GM19438 (cell line): ENCODE measurements at regions not wholly inside any gene's neighbourhood (a gene's known extent, or its start where the extent isn't known, plus 50 kb on each side); places are given as distances from the start of the nearest gene placed in this dataset.
"Not testable (repeated sequence)": the region's sequence is repeated elsewhere in the genome, so short reads cannot be mapped to it uniquely, and the experiment has no call there.

ENCODE experiments used
- ATAC-seq: cut with Tn5 transposase; IDR thresholded peaks from one replicate; pipeline ENCODE4 v1.9.1; 2021; ENCODE audit warnings: low read depth; ENCODE audit not compliant: unreplicated experiment

- ATAC-seq, result no peak
Measured at GRCh38 chr4:63123441-63123840, 1285.8 kb downstream of the TECRL start.

GRCh38 chr4:63122955-63123354 is 1286.3 kb downstream of the TECRL start:
- ATAC-seq, result no peak

GRCh38 chr4:63106600-63106999 is 1302.7 kb downstream of the TECRL start:
- ATAC-seq, result no peak

GRCh38 chr4:63105839-63106238 is 1303.4 kb downstream of the TECRL start:
- no peak for ATAC-seq

GRCh38 chr4:63090641-63091040 is 1318.6 kb downstream of the TECRL start:
- ATAC-seq, result no peak

- ATAC-seq, result no peak
Measured at GRCh38 chr4:63085091-63085490, 1324.2 kb downstream of the TECRL start.

GRCh38 chr4:63080934-63081333 is 1328.3 kb downstream of the TECRL start:
- ATAC-seq, result no peak

- no peak for ATAC-seq
Measured at GRCh38 chr4:63063760-63064159, 1345.5 kb downstream of the TECRL start.

GRCh38 chr4:63062891-63063290 is 1346.4 kb downstream of the TECRL start:
- ATAC-seq, result not testable (repeated sequence)

GRCh38 chr4:63049726-63050125 is 1359.5 kb downstream of the TECRL start:
- ATAC-seq, result no peak

- no peak for ATAC-seq
Measured at GRCh38 chr4:63049278-63049677, 1360.0 kb downstream of the TECRL start.

- no peak for ATAC-seq
Measured at GRCh38 chr4:63036159-63036866, 1372.9 kb downstream of the TECRL start.

- ATAC-seq, result no peak
Measured at GRCh38 chr4:63029380-63029779, 1379.9 kb downstream of the TECRL start.

- ATAC-seq, result no peak
Measured at GRCh38 chr4:63020661-63021060, 1388.6 kb downstream of the TECRL start.

- ATAC-seq, result no peak
Measured at GRCh38 chr4:63017300-63017699, 1392.0 kb downstream of the TECRL start.

- ATAC-seq, result no peak
Measured at GRCh38 chr4:62970846-62971245, 1438.4 kb downstream of the TECRL start.

- no peak for ATAC-seq
Measured at GRCh38 chr4:62960415-62960814, 1448.8 kb downstream of the TECRL start.

- no peak for ATAC-seq
Measured at GRCh38 chr4:62953752-62954151, 1455.5 kb downstream of the TECRL start.

- ATAC-seq, result no peak
Measured at GRCh38 chr4:62952366-62952765, 1456.9 kb downstream of the TECRL start.

GRCh38 chr4:62948108-62948507 is 1461.1 kb downstream of the TECRL start:
- ATAC-seq, result no peak

- ATAC-seq, result no peak
Measured at GRCh38 chr4:62940229-62940628, 1469.0 kb downstream of the TECRL start.

- ATAC-seq, result no peak
Measured at GRCh38 chr4:62930884-62931283, 1478.4 kb downstream of the TECRL start.

GRCh38 chr4:62928483-62928882 is 1480.8 kb downstream of the TECRL start:
- ATAC-seq, result no peak
